OCI-LY1 (cell line): ENCODE measurements at regions not wholly inside any gene's neighbourhood (a gene's known extent, or its start where the extent isn't known, plus 50 kb on each side); places are given as distances from the start of the nearest gene placed in this dataset.

ENCODE experiments used
- CTCF ChIP-seq: fragments of 200-600 bp; sonication (generic), shearing (Covaris generic); IDR thresholded peaks from 2 replicates; pipeline ENCODE4 v1.5.1; 2017; ENCODE audit warnings: mild to moderate bottlenecking, antibody characterized with exemption, low read length, moderate library complexity, mixed read lengths
- EZH2 ChIP-seq: fragments of 200-600 bp; sonication (generic), shearing (Covaris generic); IDR thresholded peaks from 2 replicates; pipeline ENCODE4 v1.8.0; 2017; ENCODE audit warnings: borderline replicate concordance, mixed run types, mild to moderate bottlenecking, antibody characterized with exemption, low read length, moderate library complexity, mixed read lengths

GRCh38 chr9:115340314-115340713 lies 222.4 kb upstream of the TNC start:
- TF ChIP-seq CTCF (no peak), EZH2 (no peak)
